ENCODE measurements at regions not wholly inside any gene's neighbourhood (a gene's known extent, or its start where the extent isn't known, plus 50 kb on each side); places are given as distances from the start of the nearest gene placed in this dataset.

GRCh38 chr16:79659344-79659743, 58.8 kb upstream of the MAF start:
- peaks cover 3% of the 10 kb centered on the region for H3K9me3 Mint-ChIP-seq
- H3K4me1 Mint-ChIP-seq (ENCODE audit: low read depth): no peaks in the 10 kb centered on the region
- no peak overlapping the region for H3K4me3 Mint-ChIP-seq
- H3K36me3 Mint-ChIP-seq (ENCODE audit: low read depth): no peaks in the 10 kb centered on the region
- no peak overlapping the region for H3K27ac Mint-ChIP-seq
- H3K27me3 Mint-ChIP-seq: peaks cover 4% of the 10 kb centered on the region

GRCh38 chr16:79658301-79659033, 57.9 kb upstream of the MAF start:
- no peaks in the 10 kb centered on the region for H3K36me3 Mint-ChIP-seq (ENCODE audit: low read depth)
- no peak overlapping the region for H3K4me3 Mint-ChIP-seq
- H3K9me3 Mint-ChIP-seq: no peaks in the 10 kb centered on the region
- no peaks in the 10 kb centered on the region for H3K4me1 Mint-ChIP-seq (ENCODE audit: low read depth)
- H3K27ac Mint-ChIP-seq: no peak overlapping the region
- H3K27me3 Mint-ChIP-seq: no peaks in the 10 kb centered on the region

GRCh38 chr16:79656553-79657115, 56.1 kb upstream of the MAF start:
- peaks cover 5% of the 10 kb centered on the region for H3K27me3 Mint-ChIP-seq
- H3K4me3 Mint-ChIP-seq: no peak overlapping the region
- no peaks in the 10 kb centered on the region for H3K9me3 Mint-ChIP-seq
- H3K4me1 Mint-ChIP-seq (ENCODE audit: low read depth): no peaks in the 10 kb centered on the region
- H3K27ac Mint-ChIP-seq: no peak overlapping the region
- H3K36me3 Mint-ChIP-seq (ENCODE audit: low read depth): no peaks in the 10 kb centered on the region

- Mint-ChIP-seq H3K4me1 (ENCODE audit: low read depth) (no peaks in the 10 kb centered on the region), H3K9me3 (no peaks in the 10 kb centered on the region), H3K36me3 (ENCODE audit: low read depth) (no peaks in the 10 kb centered on the region), H3K27me3 (peaks cover 5% of the 10 kb centered on the region), H3K27ac (no peak overlapping the region), H3K4me3 (no peak overlapping the region)
Observed at GRCh38 chr16:79653373-79653891, 52.9 kb upstream of the MAF start.

- Mint-ChIP-seq H3K27ac (no peak overlapping the region), H3K9me3 (no peaks in the 10 kb centered on the region), H3K27me3 (peaks cover 9% of the 10 kb centered on the region), H3K4me3 (no peak overlapping the region), H3K36me3 (ENCODE audit: low read depth) (no peaks in the 10 kb centered on the region), H3K4me1 (ENCODE audit: low read depth) (no peaks in the 10 kb centered on the region)
Observed at GRCh38 chr16:79651363-79651762, 50.8 kb upstream of the MAF start.
